AG04449 (cell line): ENCODE measurements at regions not wholly inside any gene's neighbourhood (a gene's known extent, or its start where the extent isn't known, plus 50 kb on each side); places are given as distances from the start of the nearest gene placed in this dataset.
"Not testable (repeated sequence)": the region's sequence is repeated elsewhere in the genome, so short reads cannot be mapped to it uniquely, and the experiment has no call there.

Experiments used
- CTCF ChIA-PET: fragments of 350-600 bp; formaldehyde crosslinking; extraction: SDS; loops from one replicate; lab custom pipeline; 2021; ENCODE audit warnings: antibody characterized with exemption; lab: Yijun Ruan, JAX
- POLR2A ChIA-PET: fragments of 400-600, 350-600 bp; formaldehyde crosslinking; extraction: SDS; loops from one replicate; lab custom pipeline; 2020; ENCODE audit warnings: antibody characterized with exemption, inconsistent platforms; lab: Yijun Ruan, JAX
- DNase-seq: peaks from one replicate; pipeline ENCODE4 v3.0.0-alpha.2; 2010; ENCODE audit warnings: low read depth, low spot score
- H3K4me3 ChIP-seq: 2 replicates; pipeline ENCODE4 v1.5.1; 2011; ENCODE audit warnings: low read depth, mild to moderate bottlenecking, control low read depth, low read length
- TF ChIP-seq, protein P1 (sequence below): IDR thresholded peaks from one replicate; pipeline ENCODE4 v1.5.1; 2011; ENCODE audit warnings: mild to moderate bottlenecking, moderate library complexity, low read length, control low read depth, inconsistent platforms; ENCODE audit not compliant: insufficient read depth; ENCODE audit errors: missing control alignments

DNA sequence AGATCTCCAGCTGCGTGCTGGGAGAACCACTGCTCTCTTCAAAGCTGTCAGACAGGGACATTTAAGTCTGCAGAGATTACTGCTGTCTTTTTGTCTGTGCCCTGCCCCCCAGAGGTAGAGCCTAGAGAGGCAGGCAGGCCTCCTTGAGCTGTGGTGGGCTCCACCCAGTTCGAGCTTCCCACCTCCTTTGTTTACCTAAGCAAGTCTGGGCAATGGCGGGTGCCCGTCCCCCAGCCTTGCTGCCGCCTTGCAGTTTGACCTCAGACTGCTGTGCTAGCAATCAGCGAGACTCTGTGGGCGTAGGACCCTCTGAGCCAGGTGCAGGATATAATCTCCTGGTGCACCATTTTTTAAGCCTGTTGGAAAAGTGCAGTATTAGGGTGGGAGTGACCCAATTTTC lies 128.6 kb downstream of the ACTR3 start:
- DNase-seq, POLR2A ChIA-PET, H3K4me3 ChIP-seq, CTCF ChIA-PET: not testable (repeated sequence)

GRCh38 chr2:114020668-114021067 lies 130.8 kb downstream of the ACTR3 start:
- CTCF ChIA-PET, result no interaction called here
- TF ChIP-seq, protein P1, sequence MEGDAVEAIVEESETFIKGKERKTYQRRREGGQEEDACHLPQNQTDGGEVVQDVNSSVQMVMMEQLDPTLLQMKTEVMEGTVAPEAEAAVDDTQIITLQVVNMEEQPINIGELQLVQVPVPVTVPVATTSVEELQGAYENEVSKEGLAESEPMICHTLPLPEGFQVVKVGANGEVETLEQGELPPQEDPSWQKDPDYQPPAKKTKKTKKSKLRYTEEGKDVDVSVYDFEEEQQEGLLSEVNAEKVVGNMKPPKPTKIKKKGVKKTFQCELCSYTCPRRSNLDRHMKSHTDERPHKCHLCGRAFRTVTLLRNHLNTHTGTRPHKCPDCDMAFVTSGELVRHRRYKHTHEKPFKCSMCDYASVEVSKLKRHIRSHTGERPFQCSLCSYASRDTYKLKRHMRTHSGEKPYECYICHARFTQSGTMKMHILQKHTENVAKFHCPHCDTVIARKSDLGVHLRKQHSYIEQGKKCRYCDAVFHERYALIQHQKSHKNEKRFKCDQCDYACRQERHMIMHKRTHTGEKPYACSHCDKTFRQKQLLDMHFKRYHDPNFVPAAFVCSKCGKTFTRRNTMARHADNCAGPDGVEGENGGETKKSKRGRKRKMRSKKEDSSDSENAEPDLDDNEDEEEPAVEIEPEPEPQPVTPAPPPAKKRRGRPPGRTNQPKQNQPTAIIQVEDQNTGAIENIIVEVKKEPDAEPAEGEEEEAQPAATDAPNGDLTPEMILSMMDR, result no peak
- DNase-seq, result no peak
- POLR2A ChIA-PET, result no interaction called here
- no peak overlapping the region for H3K4me3 ChIP-seq

DNA sequence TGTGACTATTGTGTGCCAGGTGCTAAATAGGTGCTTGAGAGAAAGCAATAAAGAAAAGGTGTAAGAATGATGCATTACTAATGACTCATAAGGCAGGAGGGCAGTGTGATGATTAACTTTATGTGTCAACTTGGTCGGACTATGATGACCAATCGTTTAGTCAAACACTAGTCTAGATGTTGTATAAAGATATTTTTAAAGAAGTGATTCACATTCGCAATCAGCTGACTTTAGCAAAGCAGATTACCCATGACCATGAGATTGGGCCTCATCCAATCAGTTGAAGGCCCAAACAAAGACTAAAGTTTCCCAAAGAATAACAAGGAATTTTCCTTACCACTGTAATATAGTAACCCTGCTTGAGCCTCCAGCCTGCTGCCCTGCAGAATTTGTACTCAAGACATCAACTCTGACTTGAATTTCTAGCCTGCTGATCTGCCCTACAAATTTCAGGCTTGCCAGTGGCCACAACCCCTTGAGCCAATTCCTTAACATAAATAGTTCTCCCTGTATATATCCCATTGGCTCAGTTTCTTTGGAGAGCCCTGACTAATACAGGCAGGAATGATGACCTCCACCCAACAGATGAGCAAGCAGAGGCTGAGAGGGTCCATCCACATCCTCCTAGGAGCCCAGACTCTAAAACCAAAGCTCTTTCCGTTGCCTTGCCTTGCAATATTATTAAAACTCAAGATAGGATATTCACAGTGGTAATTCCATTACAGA lies 132.6 kb downstream of the ACTR3 start:
- POLR2A ChIA-PET, result no interaction called here
- DNase-seq, result peak; percentile 16
- CTCF ChIA-PET, result interaction anchor here (1.4 kb wide), 1 partner anchor 12 kb away, joined by 3 read pairs; no protein-coding TSS in a partner anchor
- TF ChIP-seq, protein P1, result no peak
- H3K4me3 ChIP-seq, result no peak overlapping the region

DNA sequence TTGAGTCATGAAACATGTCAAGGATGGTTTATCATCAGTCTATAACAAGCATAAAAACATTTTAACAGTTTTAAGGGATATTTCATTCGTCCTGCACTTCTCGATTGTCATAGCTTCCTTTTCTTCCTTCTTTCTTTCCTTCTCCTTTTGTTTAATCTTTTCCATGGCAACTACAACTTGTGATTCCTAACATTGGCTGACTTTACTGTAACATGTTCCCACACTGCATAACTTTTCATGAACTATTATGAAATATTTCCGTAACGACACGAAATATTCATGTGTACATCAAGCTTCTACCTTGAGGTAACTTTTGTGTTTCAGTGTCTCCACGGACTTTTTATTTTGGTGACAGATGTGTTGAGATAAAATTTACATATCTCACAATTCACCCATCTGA lies 134.4 kb downstream of the ACTR3 start:
- no peak for DNase-seq
- H3K4me3 ChIP-seq, result no peak overlapping the region
- POLR2A ChIA-PET, result no interaction called here
- TF ChIP-seq, protein P1, result no peak
- CTCF ChIA-PET, result no interaction called here

- H3K4me3 ChIP-seq, result no peak overlapping the region
- no peak for DNase-seq
- TF ChIP-seq, protein P1, result no peak
- ChIA-PET CTCF (no interaction called here), POLR2A (no interaction called here)
Observed at GRCh38 chr2:114025030-114025429, 135.1 kb downstream of the ACTR3 start.

- DNase-seq, result no peak
- no peak overlapping the region for H3K4me3 ChIP-seq
- CTCF ChIA-PET, result no interaction called here
- TF ChIP-seq, protein P1, result no peak
- POLR2A ChIA-PET, result no interaction called here
Observed at GRCh38 chr2:114027437-114027836, 137.5 kb downstream of the ACTR3 start.
